H9 (cell line): ENCODE measurements at regions not wholly inside any gene's neighbourhood (a gene's known extent, or its start where the extent isn't known, plus 50 kb on each side); places are given as distances from the start of the nearest gene placed in this dataset.

Source experiments
- DNase-seq: peaks from one replicate; pipeline ENCODE4 v3.0.0-alpha.2; 2017
- H2AFZ ChIP-seq: one replicate; pipeline ENCODE4 v1.6.1; 2013; ENCODE audit warnings: mild to moderate bottlenecking, low read length, control low read depth, moderate library complexity
- H2AK5ac ChIP-seq: 2 replicates; pipeline ENCODE4 v1.6.1; 2013; ENCODE audit warnings: low read length, control low read depth, mixed read lengths; ENCODE audit not compliant: insufficient read length
- H2BK120ac ChIP-seq: one replicate; pipeline ENCODE4 v1.6.1; 2013; ENCODE audit warnings: low read depth, mild to moderate bottlenecking, low read length, control low read depth, inconsistent platforms; ENCODE audit not compliant: poor library complexity, severe bottlenecking
- H2BK12ac ChIP-seq: 2 replicates; pipeline ENCODE4 v1.6.1; 2013; ENCODE audit warnings: low read length, control low read depth, mixed read lengths, low read depth; ENCODE audit not compliant: insufficient read length
- H2BK15ac ChIP-seq: 2 replicates; pipeline ENCODE4 v1.6.1; 2013; ENCODE audit warnings: low read depth, low read length, control low read depth
- H2BK20ac ChIP-seq: one replicate; pipeline ENCODE4 v1.6.1; 2013; ENCODE audit warnings: low read depth, mild to moderate bottlenecking, low read length, control low read depth, inconsistent platforms; ENCODE audit not compliant: poor library complexity, severe bottlenecking
- H2BK5ac ChIP-seq: 2 replicates; pipeline ENCODE4 v1.6.1; 2013; ENCODE audit warnings: low read length, control low read depth, mixed read lengths; ENCODE audit not compliant: insufficient read length
- H3K14ac ChIP-seq: 2 replicates; pipeline ENCODE4 v1.6.1; 2013; ENCODE audit warnings: low read length, control low read depth; ENCODE audit not compliant: insufficient read depth
- H3K18ac ChIP-seq: 2 replicates; pipeline ENCODE4 v1.6.1; 2013; ENCODE audit warnings: low read depth, mild to moderate bottlenecking, mixed read lengths, low read length, control low read depth; ENCODE audit not compliant: insufficient read length
- H3K23ac ChIP-seq: 2 replicates; pipeline ENCODE4 v1.6.1; 2013; ENCODE audit warnings: low read length, control low read depth, mixed read lengths, low read depth; ENCODE audit not compliant: insufficient read length
- H3K23me2 ChIP-seq: 2 replicates; pipeline ENCODE4 v1.6.1; 2013; ENCODE audit warnings: low read depth, mild to moderate bottlenecking, mixed read lengths, low read length, control low read depth; ENCODE audit not compliant: insufficient read length, poor library complexity, severe bottlenecking
- H3K27ac ChIP-seq: 2 replicates; pipeline ENCODE4 v1.5.1; 2013; ENCODE audit warnings: low read length, control low read depth, mixed read lengths, low read depth; ENCODE audit not compliant: insufficient read length
- H3K27me3 ChIP-seq: 2 replicates; pipeline ENCODE4 v1.6.1; 2013; ENCODE audit warnings: low read length, control low read depth, inconsistent platforms; ENCODE audit not compliant: insufficient read depth
- H3K4ac ChIP-seq: 2 replicates; pipeline ENCODE4 v1.6.1; 2013; ENCODE audit warnings: low read depth, mild to moderate bottlenecking, control low read depth, inconsistent platforms, low read length, moderate library complexity
- H3K4me1 ChIP-seq: 2 replicates; pipeline ENCODE4 v1.6.1; 2013; ENCODE audit warnings: low read length, control low read depth, inconsistent platforms; ENCODE audit not compliant: insufficient read depth
- H3K4me2 ChIP-seq: 2 replicates; pipeline ENCODE4 v1.6.1; 2013; ENCODE audit warnings: low read length, control low read depth, mixed read lengths; ENCODE audit not compliant: insufficient read length, insufficient read depth
- H3K56ac ChIP-seq: 2 replicates; pipeline ENCODE4 v1.6.1; 2013; ENCODE audit warnings: low read depth, mild to moderate bottlenecking, mixed read lengths, low read length, control low read depth; ENCODE audit not compliant: insufficient read length
- H3K79me1 ChIP-seq: 2 replicates; pipeline ENCODE4 v1.6.1; 2013; ENCODE audit warnings: low read depth, mild to moderate bottlenecking, moderate library complexity, low read length, control low read depth, inconsistent platforms; ENCODE audit not compliant: insufficient read depth, poor library complexity, severe bottlenecking
- H3K79me2 ChIP-seq: 2 replicates; pipeline ENCODE4 v1.6.1; 2013; ENCODE audit warnings: low read length, control low read depth, inconsistent platforms; ENCODE audit not compliant: insufficient read depth
- H3K9ac ChIP-seq: 2 replicates; pipeline ENCODE4 v1.6.1; 2013; ENCODE audit warnings: low read length, control low read depth, mixed read lengths; ENCODE audit not compliant: insufficient read length; ENCODE audit errors: extremely low read depth
- H3K9me3 ChIP-seq: one replicate; pipeline ENCODE4 v1.6.1; 2013; ENCODE audit warnings: low read depth, low read length, inconsistent platforms; ENCODE audit not compliant: control insufficient read depth
- H3T11ph ChIP-seq: one replicate; pipeline ENCODE4 v1.6.1; 2013; ENCODE audit warnings: mild to moderate bottlenecking, low read length, control low read depth, inconsistent platforms
- H4K20me1 ChIP-seq: one replicate; pipeline ENCODE4 v1.6.1; 2013; ENCODE audit not compliant: control insufficient read depth, insufficient read length, insufficient read depth
- H4K5ac ChIP-seq: 2 replicates; pipeline ENCODE4 v1.6.1; 2013; ENCODE audit warnings: low read depth, mild to moderate bottlenecking, mixed read lengths, low read length, control low read depth; ENCODE audit not compliant: insufficient read length
- H4K8ac ChIP-seq: replicated peaks from 2 replicates; pipeline ENCODE4 v1.6.1; 2013; ENCODE audit warnings: low read length, control low read depth, mixed read lengths, low read depth; ENCODE audit not compliant: insufficient read length
- H4K91ac ChIP-seq: 2 replicates; pipeline ENCODE4 v1.6.1; 2013; ENCODE audit warnings: low read depth, mild to moderate bottlenecking, moderate library complexity, mixed read lengths, low read length, control low read depth; ENCODE audit not compliant: insufficient read length
- H3K27ac Mint-ChIP-seq, 3 experiments: 2 replicates in 2 of 3; 3 replicates in 1 of 3; pipeline ENCODE4 v1.8.0; 2020 to 2021; ENCODE audit warnings: mixed read lengths in 3 of 3, mild to moderate bottlenecking in 1 of 3, moderate library complexity in 1 of 3
- H3K27me3 Mint-ChIP-seq: 2 replicates; pipeline ENCODE4 v1.8.0; 2021; ENCODE audit warnings: low read depth, mild to moderate bottlenecking, moderate library complexity, mixed read lengths
- H3K36me3 Mint-ChIP-seq, 3 experiments: 2 replicates in 2 of 3; 3 replicates in 1 of 3; pipeline ENCODE4 v1.8.0; 2020 to 2021; ENCODE audit warnings: low read depth in 3 of 3, mixed read lengths in 3 of 3; ENCODE audit not compliant: insufficient read depth in 1 of 3
- H3K4me1 Mint-ChIP-seq, 2 experiments: 2 replicates each; pipeline ENCODE4 v1.8.0; 2020; ENCODE audit warnings: mixed read lengths in 2 of 2
- H3K4me3 Mint-ChIP-seq, 2 experiments: 2 replicates in 1 of 2; 3 replicates in 1 of 2; pipeline ENCODE4 v1.8.0; 2020 to 2021; ENCODE audit warnings: mild to moderate bottlenecking in 2 of 2, mixed read lengths in 2 of 2, moderate library complexity in 1 of 2
- H3K9me3 Mint-ChIP-seq, 2 experiments: 2 replicates in 1 of 2; 3 replicates in 1 of 2; pipeline ENCODE4 v1.8.0; 2020; ENCODE audit warnings: mild to moderate bottlenecking in 2 of 2, mixed read lengths in 2 of 2, moderate library complexity in 1 of 2
- CTCF ChIP-seq: fragments of 200-600 bp; sonication (generic); conservative IDR thresholded peaks from 3 replicates; pipeline ENCODE4 v1.8.0; 2021; ENCODE audit warnings: antibody characterized with exemption, mild to moderate bottlenecking
- WGBS: extraction: QIAGEN DNeasy Blood & Tissue Kit; methylation state at CpG from one replicate; pipeline ENCODE4 v1.1.7; 2013; ENCODE audit warnings: missing lambda C conversion rate, low lambda C conversion rate, mixed read lengths; ENCODE audit not compliant: insufficient read length; ENCODE audit errors: extremely low coverage; 5-methylcytosine and 5-hydroxymethylcytosine counted together

GRCh38 chr5:126300293-126300692 is 122.9 kb upstream of the GRAMD2B start:
- Histone ChIP-seq H3K4me2 (no peak overlapping the region), H3K23me2 (no peaks in the 10 kb centered on the region), H2BK12ac (no peak overlapping the region), H3T11ph (no peak overlapping the region), H4K20me1 (no peaks in the 10 kb centered on the region), H3K79me2 (no peaks in the 10 kb centered on the region), H2BK5ac (no peak overlapping the region), H3K23ac (no peak overlapping the region), H2AFZ (no peak overlapping the region), H4K8ac (no peak overlapping the region), H3K27me3 (no peaks in the 10 kb centered on the region), H3K4ac (no peak overlapping the region), H3K18ac (no peak overlapping the region), H3K56ac (no peak overlapping the region), H2BK20ac (no peak overlapping the region), H3K4me1 (no peaks in the 10 kb centered on the region), H3K14ac (no peak overlapping the region), H2AK5ac (no peak overlapping the region), H4K91ac (no peak overlapping the region), H2BK15ac (no peak overlapping the region), H3K9ac (no peak overlapping the region), H4K5ac (no peak overlapping the region), H3K27ac (no peak overlapping the region), H3K79me1 (no peaks in the 10 kb centered on the region), H3K9me3 (no peaks in the 10 kb centered on the region), H2BK120ac (no peak overlapping the region)
- Mint-ChIP-seq H3K9me3 (peaks cover 13 to 15% of the 10 kb centered on the region in 2 experiments), H3K27me3 (no peaks in the 10 kb centered on the region), H3K36me3 (peaks cover 0 to 6% (median 3%) of the 10 kb centered on the region in 3 experiments; a peak in 5 of 7 replicates), H3K4me3 (no peak overlapping the region), H3K4me1 (no peaks in the 10 kb centered on the region), H3K27ac (no peak overlapping the region)
- TF ChIP-seq CTCF: peak; percentile 39; the same call in 2 of the 3 replicates
- no CpG with 5 or more reads among the region's 3 CpGs for WGBS
- no peak for DNase-seq
